ENCODE measurements at regions not wholly inside any gene's neighbourhood (a gene's known extent, or its start where the extent isn't known, plus 50 kb on each side); places are given as distances from the start of the nearest gene placed in this dataset.
"Not testable (repeated sequence)": the region's sequence is repeated elsewhere in the genome, so short reads cannot be mapped to it uniquely, and the experiment has no call there.

GRCh38 chr12:46546634-46547273 is 174.2 kb upstream of the SLC38A2 start:
- DNase-seq, result no peak

- DNase-seq, result not testable (repeated sequence)
Observed at GRCh38 chr12:46543378-46543795, 170.8 kb upstream of the SLC38A2 start.

GRCh38 chr12:46538976-46539375 is 166.4 kb upstream of the SLC38A2 start:
- DNase-seq, result no peak

GRCh38 chr12:46537387-46537955 is 164.9 kb upstream of the SLC38A2 start:
- no peak for DNase-seq

GRCh38 chr12:46536316-46536715 is 163.7 kb upstream of the SLC38A2 start:
- DNase-seq, result not testable (repeated sequence)

GRCh38 chr12:46535907-46536306 is 163.3 kb upstream of the SLC38A2 start:
- DNase-seq, result no peak

- no peak for DNase-seq
Observed at GRCh38 chr12:46535376-46535775, 162.8 kb upstream of the SLC38A2 start.

- DNase-seq, result no peak
Observed at GRCh38 chr12:46534327-46534840, 161.8 kb upstream of the SLC38A2 start.

- DNase-seq, result no peak
Observed at GRCh38 chr12:46533723-46534122, 161.2 kb upstream of the SLC38A2 start.

- DNase-seq, result no peak
Observed at GRCh38 chr12:46531804-46532203, 159.2 kb upstream of the SLC38A2 start.

- no peak for DNase-seq
Observed at GRCh38 chr12:46531059-46531785, 158.6 kb upstream of the SLC38A2 start.

- DNase-seq, result no peak
Observed at GRCh38 chr12:46530373-46531056, 157.9 kb upstream of the SLC38A2 start.

- no peak for DNase-seq
Observed at GRCh38 chr12:46526233-46526632, 153.7 kb upstream of the SLC38A2 start.

GRCh38 chr12:46524778-46525177 is 152.2 kb upstream of the SLC38A2 start:
- no peak for DNase-seq

GRCh38 chr12:46523863-46524770 is 151.5 kb upstream of the SLC38A2 start:
- peak; percentile 34 for DNase-seq

GRCh38 chr12:46523446-46523845 is 150.9 kb upstream of the SLC38A2 start:
- DNase-seq, result no peak

GRCh38 chr12:46522071-46522470 is 149.5 kb upstream of the SLC38A2 start:
- no peak for DNase-seq

- DNase-seq, result no peak
Observed at GRCh38 chr12:46521145-46521544, 148.6 kb upstream of the SLC38A2 start.

- no peak for DNase-seq
Observed at GRCh38 chr12:46519407-46519806, 146.8 kb upstream of the SLC38A2 start.

GRCh38 chr12:46518729-46519128 is 146.2 kb upstream of the SLC38A2 start:
- no peak for DNase-seq

GRCh38 chr12:46518169-46518568 is 145.6 kb upstream of the SLC38A2 start:
- no peak for DNase-seq

- no peak for DNase-seq
Observed at GRCh38 chr12:46517579-46517962, 145.0 kb upstream of the SLC38A2 start.
